Fibroblast of skin of right quadriceps (primary cell): ENCODE measurements at regions not wholly inside any gene's neighbourhood (a gene's known extent, or its start where the extent isn't known, plus 50 kb on each side); places are given as distances from the start of the nearest gene placed in this dataset.
"Not testable (repeated sequence)": the region's sequence is repeated elsewhere in the genome, so short reads cannot be mapped to it uniquely, and the experiment has no call there.

Experiments used
- DNase-seq: peaks from one replicate; pipeline ENCODE4 v3.0.0-alpha.2; 2013

DNA sequence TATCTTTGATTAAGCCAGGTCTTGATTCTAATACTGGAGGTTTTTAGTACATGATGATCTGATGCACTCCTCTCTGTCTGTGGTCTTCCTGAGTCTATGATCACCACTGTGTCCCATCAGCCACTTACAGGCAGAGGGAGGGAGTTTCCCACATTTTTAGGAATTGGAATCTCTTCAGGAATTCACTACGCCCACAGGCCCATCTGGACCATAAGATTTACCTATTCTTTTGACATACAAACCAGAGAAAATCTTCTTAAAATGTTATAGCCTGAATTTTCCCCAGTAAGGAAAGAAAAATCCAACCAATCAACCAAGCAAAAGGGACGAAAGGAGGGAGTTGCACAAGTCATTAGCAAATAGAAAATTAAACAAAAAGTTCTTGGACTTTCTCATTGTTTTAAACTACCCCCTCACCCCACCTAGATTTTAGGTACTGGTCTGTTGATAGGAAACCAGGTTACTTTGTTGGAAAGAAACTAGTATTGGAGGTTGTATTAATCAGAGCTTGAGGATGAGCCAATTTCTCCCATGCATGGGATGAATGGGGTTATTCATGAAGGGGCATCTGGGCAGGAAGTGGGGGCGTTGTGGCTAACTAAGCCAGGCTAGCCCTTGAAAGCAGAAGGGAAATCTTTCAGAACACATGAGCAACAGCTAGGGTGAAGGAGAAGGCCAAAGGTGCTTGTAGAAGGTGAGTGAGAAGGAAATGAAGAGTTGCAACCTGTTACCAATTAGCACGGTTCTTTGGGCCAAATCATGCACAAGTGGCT is 328.2 kb upstream of the MEX3C start:
- DNase-seq: no peak

- no peak for DNase-seq
These were observed 330.3 kb upstream of the MEX3C start for GRCh38 chr18:51527826-51528225.

DNA sequence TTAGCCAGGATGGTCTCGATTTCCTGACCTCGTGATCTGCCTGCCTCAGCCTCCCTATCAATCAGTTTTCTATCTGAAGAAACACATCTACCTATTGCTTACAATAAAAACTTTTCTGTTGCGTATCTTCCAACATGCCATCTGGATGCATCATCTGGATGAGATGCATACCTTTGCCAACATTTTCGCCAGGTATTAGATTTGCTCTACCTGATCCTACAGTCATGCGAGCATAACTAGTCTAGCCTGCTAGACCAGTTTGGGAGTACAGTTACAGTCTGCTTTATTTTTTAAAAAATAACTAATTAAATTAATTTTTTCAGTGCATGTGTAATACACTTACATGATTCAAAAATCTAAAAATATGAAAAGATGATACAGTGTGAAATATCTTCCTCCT is 334.0 kb upstream of the MEX3C start:
- no peak for DNase-seq

GRCh38 chr18:51537487-51537886 is 340.0 kb upstream of the MEX3C start:
- no peak for DNase-seq

DNA sequence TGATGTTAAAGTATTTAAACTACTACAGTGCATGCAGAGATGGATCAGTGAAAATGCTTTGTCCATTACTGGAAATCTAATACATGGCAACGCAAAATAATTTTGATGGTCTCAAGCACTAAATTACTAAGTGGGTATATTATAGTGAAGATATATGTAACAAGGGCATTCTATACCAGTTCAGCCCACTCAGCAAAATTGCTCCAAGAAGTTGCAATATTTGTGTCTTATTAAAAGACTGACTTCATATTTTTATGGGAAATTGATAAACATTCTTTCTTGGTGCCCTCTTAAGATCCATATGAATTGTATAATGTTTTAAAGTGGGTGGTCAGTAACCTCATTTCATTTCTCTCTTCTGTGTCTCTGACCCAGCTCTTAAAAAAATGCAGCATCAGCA is 343.1 kb upstream of the MEX3C start:
- no peak for DNase-seq

DNA sequence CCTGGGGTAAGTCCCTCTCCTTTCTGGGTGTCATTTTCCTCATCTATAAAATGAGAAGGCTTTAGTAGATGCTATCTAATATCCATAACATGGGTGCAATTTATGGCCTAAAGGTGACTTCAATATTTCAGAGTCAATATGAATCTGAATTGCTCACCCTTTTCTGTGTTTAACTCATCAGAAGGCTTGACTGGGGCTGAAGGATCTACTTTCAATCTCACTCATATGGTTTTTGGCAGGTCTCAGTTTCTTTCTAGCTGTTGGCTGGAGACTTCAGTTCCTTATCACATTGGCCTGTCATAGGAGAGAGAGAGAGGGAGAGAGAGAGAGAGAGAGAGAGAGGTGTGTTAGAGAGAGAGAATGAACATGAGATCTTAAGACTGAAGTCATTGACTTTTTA is 343.7 kb upstream of the MEX3C start:
- no peak for DNase-seq

- no peak for DNase-seq
These were observed 346.2 kb upstream of the MEX3C start for GRCh38 chr18:51543658-51544155.

- no peak for DNase-seq
These were observed 348.0 kb upstream of the MEX3C start for GRCh38 chr18:51545446-51545845.

DNA sequence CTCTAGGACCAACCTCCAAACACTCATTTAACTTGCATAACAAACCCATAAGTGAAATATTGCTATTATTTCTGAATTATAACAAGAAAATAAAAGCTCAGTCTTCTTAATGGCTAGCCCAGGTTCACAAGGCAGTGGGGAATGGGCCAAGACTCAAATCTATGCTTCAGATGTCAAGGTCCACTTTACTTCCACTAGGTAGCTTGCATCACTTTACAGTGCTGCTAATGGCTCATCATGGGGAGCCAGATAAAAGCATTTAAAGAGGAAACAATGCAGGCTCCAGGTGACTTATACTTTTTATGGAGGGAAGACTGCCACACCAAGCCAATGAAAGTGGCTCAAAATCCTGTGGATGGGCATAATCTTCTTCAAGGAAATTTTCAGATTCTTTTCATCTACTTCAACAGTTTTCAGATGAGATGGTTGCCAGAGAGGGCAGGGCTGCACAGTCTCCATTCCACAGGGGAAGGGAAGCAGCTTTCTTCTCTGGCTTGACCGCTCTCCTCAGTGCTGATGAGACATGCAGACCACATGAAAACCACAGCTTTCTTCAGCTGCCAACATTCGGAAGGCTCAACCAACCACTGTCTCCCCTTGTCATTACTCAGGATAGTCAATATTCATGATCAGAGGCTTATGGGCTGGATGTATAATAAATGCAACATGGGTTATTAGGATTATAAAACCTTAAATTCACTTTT is 361.9 kb upstream of the MEX3C start:
- no peak for DNase-seq

GRCh38 chr18:51559902-51560287 is 362.4 kb upstream of the MEX3C start:
- no peak for DNase-seq

DNA sequence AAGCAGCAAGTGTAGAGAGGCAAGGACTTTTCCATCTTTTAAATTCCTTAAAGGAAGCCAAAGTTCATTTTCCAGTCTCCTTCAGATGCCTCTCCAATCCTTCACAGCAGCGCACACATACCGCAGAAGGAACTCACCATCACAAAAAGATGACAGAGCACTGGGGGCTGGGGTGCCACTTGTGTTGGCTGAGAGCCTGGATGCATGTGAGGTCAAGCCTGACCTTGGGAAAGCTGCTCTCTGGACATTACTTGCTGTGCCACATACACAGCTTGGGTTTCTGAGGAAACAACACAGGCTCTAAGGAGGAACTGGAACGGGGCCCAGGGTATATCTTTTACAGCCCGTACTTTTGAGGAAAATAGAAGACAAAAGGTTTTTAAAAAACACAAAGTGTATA is 364.3 kb upstream of the MEX3C start:
- no peak for DNase-seq

DNA sequence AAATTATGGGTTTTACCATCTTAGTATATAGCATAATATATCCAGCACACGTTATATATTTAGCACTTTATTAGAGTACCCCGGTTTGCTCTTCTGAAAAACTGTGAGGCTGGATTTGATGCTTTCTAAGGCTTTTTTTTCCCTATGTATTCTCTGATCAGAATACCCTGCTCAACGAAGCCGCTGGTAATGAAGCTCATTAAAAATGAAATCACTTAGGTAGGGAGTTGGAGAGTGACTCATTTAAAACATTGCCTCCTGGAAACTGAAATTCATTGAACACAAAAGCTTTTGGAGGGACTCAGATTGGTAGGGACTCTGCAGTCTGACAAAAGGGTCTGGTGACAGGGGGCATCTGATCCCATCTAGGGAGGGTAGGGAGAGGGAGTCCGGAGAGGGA is 365.4 kb upstream of the MEX3C start:
- DNase-seq: no peak

DNA sequence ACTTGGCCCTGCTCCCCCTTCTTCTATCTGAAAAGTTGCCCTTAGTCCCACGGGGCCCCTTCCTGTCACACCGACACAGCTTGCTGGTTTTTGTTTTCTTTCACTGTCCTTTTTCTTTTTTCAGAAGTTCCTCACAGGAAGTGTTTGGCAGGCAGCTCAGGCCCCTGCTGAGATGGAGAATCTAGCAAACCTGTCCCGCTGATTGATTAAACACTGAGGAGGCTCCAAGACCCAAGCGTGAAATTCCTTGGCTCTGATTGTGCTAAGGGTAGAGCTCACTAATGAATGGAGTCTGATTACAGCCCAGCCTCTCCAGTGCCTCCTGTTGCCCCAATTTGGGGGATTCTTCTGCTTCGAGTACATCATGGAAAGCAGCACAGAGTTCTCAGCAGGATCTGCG is 365.9 kb upstream of the MEX3C start:
- no peak for DNase-seq

GRCh38 chr18:51568151-51568550 is 370.7 kb upstream of the MEX3C start:
- no peak for DNase-seq

DNA sequence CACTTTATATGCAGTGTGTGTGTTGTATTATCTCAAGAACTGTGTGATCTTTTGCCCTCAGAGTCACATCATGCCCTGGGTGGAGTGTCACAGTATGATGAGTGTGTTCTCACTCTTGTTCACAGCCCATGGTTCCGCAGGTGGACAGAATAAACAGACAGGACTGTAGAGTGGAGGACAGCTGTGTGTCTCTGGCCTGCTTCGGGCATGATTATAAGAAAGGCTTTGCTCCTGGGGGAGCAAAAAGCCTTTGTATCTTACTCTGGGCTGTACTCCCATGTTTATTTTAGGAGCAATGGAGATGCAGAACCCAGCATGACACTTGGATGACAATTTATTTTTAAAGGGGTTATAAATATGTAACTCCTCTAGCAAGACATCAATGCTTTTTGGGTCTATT is 371.7 kb upstream of the MEX3C start:
- no peak for DNase-seq

- DNase-seq: no peak
These were observed 372.1 kb upstream of the MEX3C start for GRCh38 chr18:51569561-51569960.

- not testable (repeated sequence) for DNase-seq
These were observed 372.6 kb upstream of the MEX3C start for GRCh38 chr18:51570071-51570470.

DNA sequence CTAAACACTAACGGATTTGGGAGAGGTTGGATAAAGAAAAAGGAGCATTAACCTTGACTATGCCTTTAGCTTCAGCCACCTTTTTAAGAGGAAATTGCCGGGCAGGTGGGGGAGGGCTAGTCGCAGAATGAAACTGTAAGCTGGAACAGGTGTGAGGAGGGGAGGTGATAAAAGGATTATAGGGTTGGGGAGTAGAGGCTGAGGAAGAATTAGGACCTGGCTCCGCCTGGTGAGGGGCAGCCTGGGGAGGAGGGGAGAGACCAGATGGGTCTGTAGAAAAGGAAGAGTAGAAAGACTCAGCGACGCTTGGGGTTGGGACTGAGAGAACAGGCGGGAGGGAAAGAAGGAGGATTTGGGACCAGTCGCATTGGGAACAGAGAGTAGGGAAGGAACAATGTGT is 376.4 kb upstream of the MEX3C start:
- DNase-seq: not testable (repeated sequence)

DNA sequence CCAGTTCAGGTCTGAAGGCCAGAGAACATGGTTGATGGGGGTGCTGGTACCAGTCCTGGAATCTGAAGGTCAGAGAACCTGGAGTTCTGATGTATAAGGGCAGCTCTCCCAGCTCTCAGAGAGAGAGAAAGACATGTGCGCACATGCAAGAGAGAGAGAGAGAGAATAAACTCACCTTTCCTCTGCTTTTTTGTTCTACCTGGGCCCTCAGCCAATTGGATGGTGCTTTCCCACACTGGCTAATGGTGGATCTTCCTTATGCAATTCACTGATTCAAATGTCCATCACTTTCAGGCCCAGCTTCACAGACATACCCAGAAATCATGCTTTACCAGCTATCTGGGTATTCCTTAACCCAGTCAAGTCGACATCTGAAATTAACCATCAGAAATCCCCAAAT is 377.7 kb upstream of the MEX3C start:
- no peak for DNase-seq

DNA sequence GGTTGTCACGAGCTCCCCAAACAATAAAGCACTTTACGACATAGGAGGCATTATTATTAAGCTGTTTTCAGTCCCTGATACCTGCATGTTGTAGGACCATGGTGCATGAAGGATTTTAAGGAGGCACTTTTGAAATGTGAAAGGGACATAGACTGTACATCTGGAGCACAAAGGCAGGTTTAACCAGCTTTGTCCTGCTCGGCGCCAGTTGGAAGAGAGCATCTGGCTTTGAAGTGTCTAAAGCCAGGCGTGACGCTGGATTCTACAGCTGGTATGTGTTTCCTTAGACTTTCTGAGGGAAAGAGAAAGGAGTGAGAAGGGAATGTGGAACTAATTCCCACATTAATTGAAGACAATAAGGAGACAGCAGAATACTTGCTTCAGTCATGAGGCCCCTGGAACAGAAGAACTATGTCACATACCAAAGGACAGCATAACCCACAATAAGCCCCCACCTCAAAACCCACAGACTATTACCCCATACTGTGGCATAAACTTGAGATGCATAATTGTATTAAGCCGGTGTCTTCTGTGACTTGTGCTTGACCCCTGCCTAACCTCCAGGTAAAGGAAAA is 381.0 kb upstream of the MEX3C start:
- DNase-seq: no peak

DNA sequence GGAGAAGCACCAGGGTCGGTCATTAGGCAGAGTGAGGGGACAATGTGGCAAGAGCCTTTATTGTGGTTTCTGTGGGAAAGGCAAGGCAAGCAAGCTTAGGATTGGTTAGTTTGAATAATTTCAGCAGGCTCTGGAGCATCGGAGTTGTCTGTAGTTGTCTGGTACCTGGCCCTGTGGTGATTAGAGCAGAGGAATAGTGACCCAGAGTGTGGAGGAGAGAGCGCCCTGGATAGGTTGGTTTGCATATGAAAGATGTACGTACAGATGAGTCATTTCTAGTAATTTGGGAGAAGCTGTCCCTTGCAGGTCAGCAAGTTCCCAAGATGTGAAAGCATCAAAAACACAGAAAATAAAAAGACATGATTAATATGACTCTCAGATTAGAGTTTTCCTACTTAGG is 383.1 kb upstream of the MEX3C start:
- DNase-seq: no peak

GRCh38 chr18:51582551-51582950 is 385.1 kb upstream of the MEX3C start:
- DNase-seq: no peak

- DNase-seq: no peak
These were observed 391.1 kb upstream of the MEX3C start for GRCh38 chr18:51588616-51589015.

GRCh38 chr18:51593931-51594330 is 396.4 kb upstream of the MEX3C start:
- no peak for DNase-seq
